MM.1S (cell line): ENCODE measurements at regions not wholly inside any gene's neighbourhood (a gene's known extent, or its start where the extent isn't known, plus 50 kb on each side); places are given as distances from the start of the nearest gene placed in this dataset.

ENCODE experiments used
- DNase-seq: peaks from one replicate; pipeline ENCODE4 v3.0.0-alpha.2; 2015
- H2AFZ ChIP-seq: fragments of 300-600 bp; sonication (generic); 2 replicates; pipeline ENCODE4 v1.6.0; 2016; ENCODE audit warnings: antibody characterized with exemption, low read length
- H3F3A ChIP-seq: fragments of 300-600 bp; sonication (generic); 2 replicates; pipeline ENCODE4 v1.6.1; 2016; ENCODE audit warnings: mild to moderate bottlenecking, antibody characterized with exemption, low read length, moderate library complexity, mixed read lengths; ENCODE audit not compliant: insufficient read depth
- H3K27ac ChIP-seq: fragments of 300-600 bp; sonication (generic); 2 replicates; pipeline ENCODE4 v1.5.1; 2016; ENCODE audit warnings: mild to moderate bottlenecking, low read length
- H3K27me3 ChIP-seq: fragments of 300-600 bp; sonication (generic); replicated peaks from 2 replicates; pipeline ENCODE4 v1.6.0; 2016; ENCODE audit warnings: low read length; ENCODE audit not compliant: insufficient read depth
- H3K36me3 ChIP-seq: fragments of 300-600 bp; sonication (generic); replicated peaks from 2 replicates; pipeline ENCODE4 v1.6.1; 2016; ENCODE audit warnings: mild to moderate bottlenecking, low read length, mixed read lengths; ENCODE audit not compliant: insufficient read depth
- H3K4me1 ChIP-seq: fragments of 300-600 bp; sonication (generic); 2 replicates; pipeline ENCODE4 v1.6.1; 2016; ENCODE audit warnings: low read length, mixed read lengths
- H3K4me2 ChIP-seq: fragments of 300-600 bp; sonication (generic); 2 replicates; pipeline ENCODE4 v1.6.0; 2016; ENCODE audit warnings: low read depth, low read length
- H3K4me3 ChIP-seq: fragments of 300-600 bp; sonication (generic); 2 replicates; pipeline ENCODE4 v1.5.1; 2016; ENCODE audit warnings: low read length, mixed read lengths
- H3K79me2 ChIP-seq: fragments of 300-600 bp; sonication (generic); 2 replicates; pipeline ENCODE4 v1.6.1; 2016; ENCODE audit warnings: mixed run types, low read length, mixed read lengths
- H3K9ac ChIP-seq: fragments of 300-600 bp; sonication (generic); 2 replicates; pipeline ENCODE4 v1.6.1; 2016; ENCODE audit warnings: low read length, mixed read lengths
- H3K9me2 ChIP-seq: fragments of 300-600 bp; sonication (generic); replicated peaks from 2 replicates; pipeline ENCODE4 v1.6.1; 2016; ENCODE audit warnings: mild to moderate bottlenecking, low read length, mixed read lengths; ENCODE audit not compliant: insufficient read depth
- H3K9me3 ChIP-seq: fragments of 300-600 bp; sonication (generic); replicated peaks from 2 replicates; pipeline ENCODE4 v1.6.1; 2016; ENCODE audit warnings: mild to moderate bottlenecking, low read length, mixed read lengths; ENCODE audit not compliant: insufficient read depth
- H4K20me1 ChIP-seq: fragments of 300-600 bp; sonication (generic); 2 replicates; pipeline ENCODE4 v1.6.1; 2016; ENCODE audit warnings: mild to moderate bottlenecking, low read length, moderate library complexity, mixed read lengths; ENCODE audit not compliant: insufficient read depth
- EZH2 ChIP-seq: fragments of 300-600 bp; sonication (generic); optimal IDR thresholded peaks from 2 replicates; pipeline ENCODE3; 2017; ENCODE audit warnings: low read depth, mild to moderate bottlenecking, antibody characterized with exemption, low read length, mixed read lengths
- EZH2phosphoT487 ChIP-seq: fragments of 300-600 bp; sonication (generic); IDR thresholded peaks from 2 replicates; pipeline ENCODE4 v1.6.1; 2018; ENCODE audit warnings: antibody characterized with exemption, low read length
- TF ChIP-seq, protein P1 (sequence below): fragments of 300-600 bp; sonication (generic); IDR thresholded peaks from 2 replicates; pipeline ENCODE4 v1.5.1; 2016; ENCODE audit warnings: antibody characterized with exemption, low read length, mixed read lengths

GRCh38 chr1:54488065-54488750 lies 59.8 kb upstream of the ACOT11 start:
- Histone ChIP-seq H3K9me2 (no peaks in the 10 kb centered on the region), H3K4me1 (peaks cover 11% of the 10 kb centered on the region), H3K36me3 (no peaks in the 10 kb centered on the region), H3K79me2 (no peaks in the 10 kb centered on the region), H3K4me2 (peak overlapping the region; percentile 92), H3F3A (0 out of 2 replicates have a peak, but pooled peaks cover 11% of the 10 kb centered on the region), H3K27me3 (peaks cover 20% of the 10 kb centered on the region), H3K4me3 (peak overlapping the region; percentile 76), H3K9ac (peak overlapping the region; percentile 44; the same call in 1 of the 2 replicates), H2AFZ (peak overlapping the region; percentile 77), H3K9me3 (no peaks in the 10 kb centered on the region), H4K20me1 (no peaks in the 10 kb centered on the region), H3K27ac (no peak overlapping the region)
- DNase-seq: peak; percentile 86
- TF ChIP-seq EZH2phosphoT487 (no peak), EZH2 (no peak)
- TF ChIP-seq, protein P1, sequence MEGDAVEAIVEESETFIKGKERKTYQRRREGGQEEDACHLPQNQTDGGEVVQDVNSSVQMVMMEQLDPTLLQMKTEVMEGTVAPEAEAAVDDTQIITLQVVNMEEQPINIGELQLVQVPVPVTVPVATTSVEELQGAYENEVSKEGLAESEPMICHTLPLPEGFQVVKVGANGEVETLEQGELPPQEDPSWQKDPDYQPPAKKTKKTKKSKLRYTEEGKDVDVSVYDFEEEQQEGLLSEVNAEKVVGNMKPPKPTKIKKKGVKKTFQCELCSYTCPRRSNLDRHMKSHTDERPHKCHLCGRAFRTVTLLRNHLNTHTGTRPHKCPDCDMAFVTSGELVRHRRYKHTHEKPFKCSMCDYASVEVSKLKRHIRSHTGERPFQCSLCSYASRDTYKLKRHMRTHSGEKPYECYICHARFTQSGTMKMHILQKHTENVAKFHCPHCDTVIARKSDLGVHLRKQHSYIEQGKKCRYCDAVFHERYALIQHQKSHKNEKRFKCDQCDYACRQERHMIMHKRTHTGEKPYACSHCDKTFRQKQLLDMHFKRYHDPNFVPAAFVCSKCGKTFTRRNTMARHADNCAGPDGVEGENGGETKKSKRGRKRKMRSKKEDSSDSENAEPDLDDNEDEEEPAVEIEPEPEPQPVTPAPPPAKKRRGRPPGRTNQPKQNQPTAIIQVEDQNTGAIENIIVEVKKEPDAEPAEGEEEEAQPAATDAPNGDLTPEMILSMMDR: no peak; the same call in 1 of the 2 replicates

DNA sequence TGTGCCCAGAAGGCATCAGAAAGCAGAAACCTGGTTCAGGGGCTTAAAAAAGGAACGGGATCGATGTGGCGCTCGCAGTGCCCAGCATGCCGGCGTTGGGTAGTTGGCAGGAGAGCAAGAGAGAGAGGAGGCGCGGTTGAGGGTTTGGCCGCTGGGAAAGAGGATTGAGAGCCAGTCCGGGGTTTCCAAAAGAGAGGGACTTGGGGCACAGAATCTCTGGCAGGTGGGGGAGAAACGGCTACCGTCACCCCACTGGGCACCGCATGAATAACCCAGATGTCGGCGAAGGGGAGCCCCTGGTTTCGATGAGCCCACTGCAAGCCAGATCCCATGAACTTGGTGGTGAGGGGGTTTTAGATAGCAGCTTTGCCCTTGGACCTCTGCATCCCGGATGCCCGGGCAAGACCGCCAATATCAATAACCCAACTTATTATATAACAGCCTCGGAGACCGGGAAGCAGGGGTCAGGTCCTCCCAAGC lies 60.4 kb upstream of the ACOT11 start:
- H3K9me2 ChIP-seq: no peaks in the 10 kb centered on the region
- peak overlapping the region; percentile 26 for H3K4me3 ChIP-seq
- no peak overlapping the region; the same call in 1 of the 2 replicates for H3K9ac ChIP-seq
- DNase-seq: no peak
- H3K79me2 ChIP-seq: no peaks in the 10 kb centered on the region
- no peaks in the 10 kb centered on the region for H3K9me3 ChIP-seq
- no peaks in the 10 kb centered on the region for H4K20me1 ChIP-seq
- H3K4me1 ChIP-seq: peaks cover 11% of the 10 kb centered on the region
- no peaks in the 10 kb centered on the region for H3K36me3 ChIP-seq
- TF ChIP-seq EZH2 (no peak), EZH2phosphoT487 (no peak)
- TF ChIP-seq, protein P1: no peak
- H3K4me2 ChIP-seq: peak overlapping the region; percentile 71
- peak overlapping the region; percentile 72 for H2AFZ ChIP-seq
- H3K27me3 ChIP-seq: peaks cover 20% of the 10 kb centered on the region
- no peak overlapping the region for H3K27ac ChIP-seq
- 0 out of 2 replicates have a peak, but pooled peaks cover 11% of the 10 kb centered on the region for H3F3A ChIP-seq

GRCh38 chr1:54486907-54487306 lies 61.1 kb upstream of the ACOT11 start:
- Histone ChIP-seq H3K27me3 (peaks cover 20% of the 10 kb centered on the region), H3K9me3 (no peaks in the 10 kb centered on the region), H3K27ac (no peak overlapping the region), H3K4me1 (peaks cover 11% of the 10 kb centered on the region), H3K4me2 (no peak overlapping the region), H4K20me1 (no peaks in the 10 kb centered on the region), H2AFZ (no peak overlapping the region), H3K9ac (no peak overlapping the region), H3K4me3 (no peak overlapping the region), H3K79me2 (no peaks in the 10 kb centered on the region), H3F3A (0 out of 2 replicates have a peak, but pooled peaks cover 11% of the 10 kb centered on the region), H3K9me2 (no peaks in the 10 kb centered on the region), H3K36me3 (no peaks in the 10 kb centered on the region)
- DNase-seq: no peak
- TF ChIP-seq EZH2: no peak
- TF ChIP-seq, protein P1: no peak
- TF ChIP-seq EZH2phosphoT487: no peak
